HG03135 (cell line): ENCODE measurements at regions not wholly inside any gene's neighbourhood (a gene's known extent, or its start where the extent isn't known, plus 50 kb on each side); places are given as distances from the start of the nearest gene placed in this dataset.
A peak's percentile ranks its signal among the peaks of the same experiment; 100 is the strongest.
"Not testable (repeated sequence)": the region's sequence is repeated elsewhere in the genome, so short reads cannot be mapped to it uniquely, and the experiment has no call there.

Source experiments
- ATAC-seq: cut with Tn5 transposase; IDR thresholded peaks from one replicate; pipeline ENCODE4 v1.9.1; 2021; ENCODE audit warnings: mild to moderate bottlenecking, moderate library complexity; ENCODE audit not compliant: unreplicated experiment

GRCh38 chr5:148741766-148742165 is 84.6 kb upstream of the ADRB2 start:
- not testable (repeated sequence) for ATAC-seq

GRCh38 chr5:148744380-148744779 is 82.0 kb upstream of the ADRB2 start:
- ATAC-seq: not testable (repeated sequence)

GRCh38 chr5:148746826-148747535 is 79.4 kb upstream of the ADRB2 start:
- peak; percentile 96 for ATAC-seq

GRCh38 chr5:148747536-148747906 is 78.9 kb upstream of the ADRB2 start:
- ATAC-seq: no peak

- ATAC-seq: no peak
Observed at GRCh38 chr5:148748702-148749392, 77.6 kb upstream of the ADRB2 start.

- no peak for ATAC-seq
Observed at GRCh38 chr5:148750614-148751013, 75.8 kb upstream of the ADRB2 start.

- ATAC-seq: no peak
Observed at GRCh38 chr5:148751025-148751424, 75.4 kb upstream of the ADRB2 start.

- ATAC-seq: not testable (repeated sequence)
Observed at GRCh38 chr5:148752375-148752774, 74.0 kb upstream of the ADRB2 start.

- ATAC-seq: no peak
Observed at GRCh38 chr5:148759101-148759500, 67.3 kb upstream of the ADRB2 start.

GRCh38 chr5:148760945-148761638 is 65.3 kb upstream of the ADRB2 start:
- peak; percentile 100 for ATAC-seq

- no peak for ATAC-seq
Observed at GRCh38 chr5:148763996-148764395, 62.4 kb upstream of the ADRB2 start.

- no peak for ATAC-seq
Observed at GRCh38 chr5:148765061-148765460, 61.4 kb upstream of the ADRB2 start.

- ATAC-seq: no peak
Observed at GRCh38 chr5:148768806-148769415, 57.5 kb upstream of the ADRB2 start.

GRCh38 chr5:148769941-148770340 is 56.5 kb upstream of the ADRB2 start:
- ATAC-seq: no peak

GRCh38 chr5:148774313-148774712 is 52.1 kb upstream of the ADRB2 start:
- ATAC-seq: no peak

- no peak for ATAC-seq
Observed at GRCh38 chr5:148776261-148776660, 50.1 kb upstream of the ADRB2 start.
